K562 (cell line): ENCODE measurements at regions not wholly inside any gene's neighbourhood (a gene's known extent, or its start where the extent isn't known, plus 50 kb on each side); places are given as distances from the start of the nearest gene placed in this dataset.

Experiments
- ETS1 ChIP-seq: conservative IDR thresholded peaks from 2 replicates; pipeline ENCODE4 v1.6.1; 2011; ENCODE audit warnings: low read depth, mild to moderate bottlenecking, low read length; ENCODE audit not compliant: control insufficient read depth
- ETV6 ChIP-seq, 3 experiments: fragments of 150-350 bp in 1 of 3; sonication (generic) in 1 of 3; formaldehyde crosslinking in 1 of 3; IDR thresholded peaks; 2 replicates each; pipeline versions ENCODE4 v1.6.1 to v1.8.0; 2014 to 2022; ENCODE audit warnings: borderline replicate concordance in 2 of 3, low read depth in 2 of 3, antibody characterized with exemption in 1 of 3, low read length in 1 of 3, mild to moderate bottlenecking in 1 of 3, missing genetic modification reagents in 1 of 3
- GTF2F1 ChIP-seq: IDR thresholded peaks from 2 replicates; pipeline ENCODE4 v1.6.1; 2011; ENCODE audit warnings: low read depth, low read length, improper control_type of control experiment
- HBP1 ChIP-seq: fragments of 450-650 bp; formaldehyde crosslinking; IDR thresholded peaks from 2 replicates; pipeline ENCODE4 v1.4.0; 2022; ENCODE audit warnings: missing genetic modification characterization
- JUND ChIP-seq, 2 experiments: IDR thresholded peaks; 2 replicates in 1 of 2; 3 replicates in 1 of 2; pipeline ENCODE4 v1.6.1; 2011; ENCODE audit warnings: borderline replicate concordance in 2 of 2, low read depth in 2 of 2, low read length in 2 of 2, improper control_type of control experiment in 1 of 2, missing biosample characterization in 1 of 2, missing genetic modification characterization in 1 of 2, missing genetic modification reagents in 1 of 2
- NR2C1 ChIP-seq, 2 experiments: fragments of 450-650 bp; IDR thresholded peaks; 2 replicates each; pipeline ENCODE4 v1.6.1; 2017; ENCODE audit warnings: mild to moderate bottlenecking in 2 of 2, antibody characterized with exemption in 1 of 2, inconsistent platforms in 1 of 2, missing compliant biosample characterization in 1 of 2, missing genetic modification characterization in 1 of 2
- PHB2 ChIP-seq: fragments of 450-650 bp; IDR thresholded peaks from 2 replicates; pipeline ENCODE4 v1.6.1; 2017; ENCODE audit warnings: low read depth
- RERE ChIP-seq: sonication (generic); formaldehyde crosslinking; IDR thresholded peaks from 2 replicates; pipeline ENCODE4 v1.8.0; 2023; ENCODE audit warnings: missing genetic modification reagents, mild to moderate bottlenecking, borderline replicate concordance
- SMARCB1 ChIP-seq: IDR thresholded peaks from 2 replicates; pipeline ENCODE4 v1.6.1; 2011; ENCODE audit warnings: improper control_type of control experiment, low read depth; ENCODE audit not compliant: insufficient read length
- SMARCC2 ChIP-seq: fragments of 450-650 bp; IDR thresholded peaks from 2 replicates; pipeline ENCODE4 v1.6.1; 2017; ENCODE audit warnings: antibody characterized with exemption, moderate library complexity, mild to moderate bottlenecking, low read depth
- SRF ChIP-seq, 2 experiments: fragments of 250-450, 450-650 bp in 1 of 2; sonication (Bioruptor Pico) in 1 of 2; sonication (generic) in 1 of 2; formaldehyde crosslinking; IDR thresholded peaks; 2 replicates each; pipeline versions ENCODE4 v1.5.0 to v1.5.1; 2020 to 2022; ENCODE audit warnings: mild to moderate bottlenecking in 1 of 2, missing genetic modification reagents in 1 of 2
- SRSF1 ChIP-seq: fragments of 200-400 bp; formaldehyde crosslinking; IDR thresholded peaks from 2 replicates; pipeline ENCODE4 v1.6.1; 2017; ENCODE audit warnings: mild to moderate bottlenecking, low read depth, low read length, moderate library complexity
- THAP7 ChIP-seq: fragments of 250-450 bp; sonication (Bioruptor Pico); IDR thresholded peaks from 2 replicates; pipeline ENCODE4 v1.5.0; 2021
- ZNF133 ChIP-seq: fragments of 250-450 bp; sonication (Bioruptor Pico); IDR thresholded peaks from 2 replicates; pipeline ENCODE4 v1.4.0; 2020; ENCODE audit warnings: mild to moderate bottlenecking
- ZNF146 ChIP-seq: IDR thresholded peaks from one replicate; pipeline ENCODE4 v1.6.1; 2018; ENCODE audit warnings: missing compliant biosample characterization; ENCODE audit not compliant: unreplicated experiment
- ZNF263 ChIP-seq: sonication (generic); formaldehyde crosslinking; IDR thresholded peaks from 2 replicates; pipeline ENCODE4 v1.8.0; 2022; ENCODE audit warnings: mild to moderate bottlenecking, missing genetic modification reagents, borderline replicate concordance
- ZNF696 ChIP-seq: fragments of 250-450 bp; sonication (Bioruptor Pico); conservative IDR thresholded peaks from 2 replicates; pipeline ENCODE4 v1.4.0; 2020; ENCODE audit warnings: mild to moderate bottlenecking, moderate library complexity

GRCh38 chr16:86664522-86665318 is 86.4 kb downstream of the FOXL1 start (continued):
- no peak for TF ChIP-seq THAP7 (CRISPR knock-in tag)
- TF ChIP-seq ZNF146 (CRISPR knock-in tag), result no peak
- TF ChIP-seq ZNF263 (CRISPR knock-in tag), result peak; percentile 84
- TF ChIP-seq ZNF133 (CRISPR knock-in tag), result no peak
- TF ChIP-seq ETS1, result peak; percentile 71
- no peak for TF ChIP-seq SRF (CRISPR knock-in tag; IDR thresholded peaks at IDR 0.05)
- TF ChIP-seq JUND (IDR thresholded peaks at IDR 0.05; ENCODE audit: borderline replicate concordance, low read depth, low read length), result peak; percentile 96
- peak; percentile 89; the same call in 2 of the 3 replicates for TF ChIP-seq JUND (tag; IDR thresholded peaks at IDR 0.05; ENCODE audit: borderline replicate concordance, low read depth, low read length)
- TF ChIP-seq RERE (CRISPR knock-in tag), result no peak
- peak; percentile 31; the same call in 1 of the 2 replicates for TF ChIP-seq NR2C1 (IDR thresholded peaks at IDR 0.05)
- peak; percentile 51 for TF ChIP-seq NR2C1 (tag; IDR thresholded peaks at IDR 0.05)
- TF ChIP-seq PHB2, result no peak
- TF ChIP-seq SRSF1, result no peak
- no peak for TF ChIP-seq ZNF696 (CRISPR knock-in tag)
- TF ChIP-seq ETV6 (IDR thresholded peaks at IDR 0.05; ENCODE audit: borderline replicate concordance in 1 of 2, low read depth in 2 of 2, low read length in 1 of 2), result peak in 1 of 2 experiments; percentile 49; a peak in 1 of 4 replicates
- no peak for TF ChIP-seq ETV6 (CRISPR knock-in tag; IDR thresholded peaks at IDR 0.05; ENCODE audit: borderline replicate concordance)
- TF ChIP-seq SMARCC2, result peak; percentile 79
- TF ChIP-seq GTF2F1, result no peak
- TF ChIP-seq SMARCB1, result no peak
- no peak for TF ChIP-seq HBP1
